DOHH2 (cell line): ENCODE measurements at regions not wholly inside any gene's neighbourhood (a gene's known extent, or its start where the extent isn't known, plus 50 kb on each side); places are given as distances from the start of the nearest gene placed in this dataset.

ENCODE experiments used
- H3F3A ChIP-seq: fragments of 200-600 bp; sonication (generic), shearing (Covaris generic); 2 replicates; pipeline ENCODE4 v1.6.0; 2016; ENCODE audit warnings: antibody characterized with exemption, mild to moderate bottlenecking; ENCODE audit not compliant: control insufficient read depth, insufficient read depth
- H3K27ac ChIP-seq: fragments of 200-600 bp; sonication (generic); 2 replicates; pipeline ENCODE4 v1.5.1; 2014; ENCODE audit warnings: low read depth, mild to moderate bottlenecking, low read length, moderate library complexity
- H3K27me3 ChIP-seq: fragments of 200-600 bp; sonication (generic); 2 replicates; pipeline ENCODE4 v1.6.1; 2014; ENCODE audit warnings: mild to moderate bottlenecking, low read length, mixed read lengths; ENCODE audit not compliant: control insufficient read depth
- H3K36me3 ChIP-seq: fragments of 200-600 bp; sonication (generic); 2 replicates; pipeline ENCODE4 v1.6.1; 2014; ENCODE audit warnings: mild to moderate bottlenecking, low read length, moderate library complexity, mixed read lengths; ENCODE audit not compliant: control insufficient read depth
- H3K4me1 ChIP-seq: fragments of 200-600 bp; sonication (generic); 2 replicates; pipeline ENCODE4 v1.6.1; 2014; ENCODE audit warnings: mild to moderate bottlenecking, low read length, mixed read lengths; ENCODE audit not compliant: control insufficient read depth
- H3K4me2 ChIP-seq: fragments of 200-600 bp; sonication (generic); 2 replicates; pipeline ENCODE4 v1.6.0; 2014; ENCODE audit warnings: mild to moderate bottlenecking, low read length, moderate library complexity
- H3K4me3 ChIP-seq: fragments of 200-600 bp; sonication (generic); 2 replicates; pipeline ENCODE4 v1.5.1; 2014; ENCODE audit warnings: mild to moderate bottlenecking, low read length, mixed read lengths
- H3K79me2 ChIP-seq: fragments of 200-600 bp; sonication (generic); 2 replicates; pipeline ENCODE4 v1.6.1; 2014; ENCODE audit warnings: mild to moderate bottlenecking, low read length, mixed read lengths; ENCODE audit not compliant: control insufficient read depth
- H3K9me2 ChIP-seq: fragments of 200-600 bp; sonication (generic); replicated peaks from 2 replicates; pipeline ENCODE4 v1.6.1; 2014; ENCODE audit warnings: mild to moderate bottlenecking, low read length, mixed read lengths; ENCODE audit not compliant: control insufficient read depth
- H3K9me3 ChIP-seq: fragments of 200-600 bp; sonication (generic); 2 replicates; pipeline ENCODE4 v1.6.1; 2014; ENCODE audit warnings: antibody characterized with exemption, low read length, mixed read lengths; ENCODE audit not compliant: control insufficient read depth, insufficient read depth
- H4K20me1 ChIP-seq: fragments of 200-600 bp; sonication (generic); 2 replicates; pipeline ENCODE4 v1.6.0; 2014; ENCODE audit warnings: low read depth, mild to moderate bottlenecking, antibody characterized with exemption, low read length, moderate library complexity; ENCODE audit not compliant: control insufficient read depth, insufficient read depth
- CTCF ChIP-seq: fragments of 200-600 bp; sonication (generic); IDR thresholded peaks from one replicate; pipeline ENCODE4 v1.5.1; 2014; ENCODE audit warnings: antibody characterized with exemption, mild to moderate bottlenecking, low read depth, low read length; ENCODE audit not compliant: poor library complexity, severe bottlenecking
- EZH2phosphoT487 ChIP-seq: fragments of 200-600 bp; sonication (generic); IDR thresholded peaks from 2 replicates; pipeline ENCODE4 v1.6.1; 2017; ENCODE audit warnings: borderline replicate concordance, mild to moderate bottlenecking, antibody characterized with exemption, low read length, moderate library complexity, mixed read lengths

GRCh38 chr12:5206401-5207175 lies 162.9 kb downstream of the KCNA5 start:
- no peak overlapping the region for H3K4me2 ChIP-seq
- H3K27ac ChIP-seq = no peak overlapping the region
- no peaks in the 10 kb centered on the region for H3K27me3 ChIP-seq

GRCh38 chr12:5210179-5210922 lies 166.7 kb downstream of the KCNA5 start:
- H3K9me3 ChIP-seq = no peaks in the 10 kb centered on the region
- no peaks in the 10 kb centered on the region for H3K9me2 ChIP-seq
- H3K79me2 ChIP-seq = no peaks in the 10 kb centered on the region
- H3K36me3 ChIP-seq = no peaks in the 10 kb centered on the region
- no peaks in the 10 kb centered on the region for H3K4me1 ChIP-seq
- no peak for TF ChIP-seq EZH2phosphoT487
- TF ChIP-seq CTCF = no peak
- H3K4me3 ChIP-seq = no peak overlapping the region
- no peak overlapping the region for H3K4me2 ChIP-seq
- no peaks in the 10 kb centered on the region for H4K20me1 ChIP-seq
- H3K27me3 ChIP-seq = no peaks in the 10 kb centered on the region
- H3F3A ChIP-seq = no peaks in the 10 kb centered on the region
- H3K27ac ChIP-seq = no peak overlapping the region

More at GRCh38 chr12:5206401-5207175, 162.9 kb downstream of the KCNA5 start:
- Histone ChIP-seq H3F3A (no peaks in the 10 kb centered on the region), H3K36me3 (no peaks in the 10 kb centered on the region), H3K9me2 (no peaks in the 10 kb centered on the region), H3K4me3 (no peak overlapping the region), H3K4me1 (no peaks in the 10 kb centered on the region), H3K9me3 (no peaks in the 10 kb centered on the region), H4K20me1 (no peaks in the 10 kb centered on the region), H3K79me2 (no peaks in the 10 kb centered on the region)
- TF ChIP-seq EZH2phosphoT487 = no peak
- no peak for TF ChIP-seq CTCF

GRCh38 chr12:5210923-5211290 lies 167.2 kb downstream of the KCNA5 start:
- Histone ChIP-seq H3F3A (no peaks in the 10 kb centered on the region), H3K4me2 (no peak overlapping the region), H3K36me3 (no peaks in the 10 kb centered on the region), H3K27me3 (no peaks in the 10 kb centered on the region), H4K20me1 (no peaks in the 10 kb centered on the region), H3K4me3 (no peak overlapping the region), H3K9me3 (no peaks in the 10 kb centered on the region), H3K4me1 (no peaks in the 10 kb centered on the region), H3K9me2 (no peaks in the 10 kb centered on the region), H3K27ac (no peak overlapping the region), H3K79me2 (no peaks in the 10 kb centered on the region)
- TF ChIP-seq CTCF (no peak), EZH2phosphoT487 (no peak)
